Type B pancreatic cell (in vitro differentiated cells): ENCODE measurements at regions not wholly inside any gene's neighbourhood (a gene's known extent, or its start where the extent isn't known, plus 50 kb on each side); places are given as distances from the start of the nearest gene placed in this dataset.

Experiments
- DNase-seq: peaks from one replicate; pipeline ENCODE4 v3.0.0; 2021; ENCODE audit warnings: mixed read lengths; ENCODE audit not compliant: unreplicated experiment; ENCODE audit errors: extremely low spot score
- H3K27ac Mint-ChIP-seq: 2 replicates; pipeline ENCODE4 v1.8.0; 2021; ENCODE audit warnings: mild to moderate bottlenecking, mixed read lengths
- H3K27me3 Mint-ChIP-seq: 2 replicates; pipeline ENCODE4 v1.8.0; 2021; ENCODE audit warnings: mixed read lengths
- H3K36me3 Mint-ChIP-seq: 2 replicates; pipeline ENCODE4 v1.8.0; 2021; ENCODE audit warnings: mixed read lengths
- H3K4me1 Mint-ChIP-seq: one replicate; pipeline ENCODE4 v1.8.0; 2021; ENCODE audit warnings: mixed read lengths; ENCODE audit not compliant: unreplicated experiment
- H3K4me3 Mint-ChIP-seq: 2 replicates; pipeline ENCODE4 v1.8.0; 2021; ENCODE audit warnings: mild to moderate bottlenecking, mixed read lengths
- H3K9me3 Mint-ChIP-seq: 2 replicates; pipeline ENCODE4 v1.8.0; 2021; ENCODE audit warnings: mixed read lengths
- TF ChIP-seq, protein P1 (sequence below): fragments of 200-600 bp; sonication (generic); conservative IDR thresholded peaks from 2 replicates; pipeline ENCODE4 v1.5.0; 2021; ENCODE audit warnings: antibody characterized with exemption, mild to moderate bottlenecking

- TF ChIP-seq, protein P1, sequence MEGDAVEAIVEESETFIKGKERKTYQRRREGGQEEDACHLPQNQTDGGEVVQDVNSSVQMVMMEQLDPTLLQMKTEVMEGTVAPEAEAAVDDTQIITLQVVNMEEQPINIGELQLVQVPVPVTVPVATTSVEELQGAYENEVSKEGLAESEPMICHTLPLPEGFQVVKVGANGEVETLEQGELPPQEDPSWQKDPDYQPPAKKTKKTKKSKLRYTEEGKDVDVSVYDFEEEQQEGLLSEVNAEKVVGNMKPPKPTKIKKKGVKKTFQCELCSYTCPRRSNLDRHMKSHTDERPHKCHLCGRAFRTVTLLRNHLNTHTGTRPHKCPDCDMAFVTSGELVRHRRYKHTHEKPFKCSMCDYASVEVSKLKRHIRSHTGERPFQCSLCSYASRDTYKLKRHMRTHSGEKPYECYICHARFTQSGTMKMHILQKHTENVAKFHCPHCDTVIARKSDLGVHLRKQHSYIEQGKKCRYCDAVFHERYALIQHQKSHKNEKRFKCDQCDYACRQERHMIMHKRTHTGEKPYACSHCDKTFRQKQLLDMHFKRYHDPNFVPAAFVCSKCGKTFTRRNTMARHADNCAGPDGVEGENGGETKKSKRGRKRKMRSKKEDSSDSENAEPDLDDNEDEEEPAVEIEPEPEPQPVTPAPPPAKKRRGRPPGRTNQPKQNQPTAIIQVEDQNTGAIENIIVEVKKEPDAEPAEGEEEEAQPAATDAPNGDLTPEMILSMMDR = no peak
- H3K4me3 Mint-ChIP-seq = no peak overlapping the region
- no peaks in the 10 kb centered on the region for H3K27me3 Mint-ChIP-seq
- no peaks in the 10 kb centered on the region for H3K4me1 Mint-ChIP-seq
- H3K9me3 Mint-ChIP-seq = no peaks in the 10 kb centered on the region
- H3K36me3 Mint-ChIP-seq = no peaks in the 10 kb centered on the region
- H3K27ac Mint-ChIP-seq = no peak overlapping the region
- DNase-seq = no peak
Measured at GRCh38 chr3:101148001-101148400, 154.8 kb upstream of the ABI3BP start.

- Mint-ChIP-seq H3K27ac (no peak overlapping the region), H3K4me1 (no peaks in the 10 kb centered on the region), H3K9me3 (no peaks in the 10 kb centered on the region), H3K4me3 (no peak overlapping the region), H3K36me3 (no peaks in the 10 kb centered on the region), H3K27me3 (no peaks in the 10 kb centered on the region)
- DNase-seq = no peak
- TF ChIP-seq, protein P1 = no peak
Measured at GRCh38 chr3:101146946-101147345, 153.7 kb upstream of the ABI3BP start.

DNA sequence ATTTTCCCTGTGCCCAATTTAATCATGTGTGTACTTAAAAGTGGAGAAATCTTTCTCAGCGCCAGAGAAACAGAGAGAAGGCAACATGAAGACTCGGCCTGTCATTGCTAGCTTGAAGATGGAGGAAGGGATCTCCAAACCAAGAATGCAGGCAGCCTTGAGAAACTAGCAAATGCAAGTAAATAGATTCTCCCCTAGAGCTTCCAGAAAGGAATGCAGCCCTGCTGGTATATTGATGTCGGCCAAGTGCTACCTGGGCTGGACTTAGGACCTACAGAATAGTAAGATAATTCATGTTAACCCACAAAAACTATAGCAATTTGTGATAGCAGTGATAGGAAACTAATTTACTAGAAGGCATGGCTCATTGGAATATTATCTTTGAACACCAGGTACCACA lies 150.9 kb upstream of the ABI3BP start:
- Mint-ChIP-seq H3K4me3 (no peak overlapping the region), H3K36me3 (no peaks in the 10 kb centered on the region), H3K4me1 (no peaks in the 10 kb centered on the region), H3K27me3 (no peaks in the 10 kb centered on the region), H3K27ac (no peak overlapping the region), H3K9me3 (no peaks in the 10 kb centered on the region)
- TF ChIP-seq, protein P1 = no peak
- DNase-seq = no peak

- DNase-seq = no peak
- Mint-ChIP-seq H3K4me3 (no peak overlapping the region), H3K36me3 (no peaks in the 10 kb centered on the region), H3K4me1 (no peaks in the 10 kb centered on the region), H3K9me3 (no peaks in the 10 kb centered on the region), H3K27me3 (no peaks in the 10 kb centered on the region), H3K27ac (no peak overlapping the region)
- TF ChIP-seq, protein P1 = no peak
Measured at GRCh38 chr3:101143012-101143411, 149.8 kb upstream of the ABI3BP start.

GRCh38 chr3:101142160-101142559 lies 148.9 kb upstream of the ABI3BP start:
- TF ChIP-seq, protein P1 = no peak
- Mint-ChIP-seq H3K4me3 (no peak overlapping the region), H3K36me3 (no peaks in the 10 kb centered on the region), H3K9me3 (no peaks in the 10 kb centered on the region), H3K4me1 (no peaks in the 10 kb centered on the region), H3K27ac (no peak overlapping the region), H3K27me3 (no peaks in the 10 kb centered on the region)
- no peak for DNase-seq

DNA sequence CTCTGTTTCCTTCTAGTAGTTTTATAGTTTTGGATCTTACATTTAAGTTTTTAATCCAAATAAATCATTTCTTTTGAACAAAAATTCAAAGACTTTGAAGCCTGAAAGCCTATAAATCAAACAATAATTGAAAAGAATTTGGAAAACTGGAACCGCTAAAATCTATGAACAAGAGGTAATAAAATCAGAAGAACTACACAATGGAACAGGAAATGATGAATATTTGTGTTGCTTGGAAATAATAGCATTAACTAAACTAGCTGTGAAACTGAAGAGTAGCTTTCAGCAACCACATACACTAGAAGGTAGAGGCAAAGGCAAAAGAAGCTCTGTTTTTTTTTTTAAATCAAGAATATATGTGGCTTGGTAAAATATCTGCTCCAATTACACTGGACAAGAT lies 147.9 kb upstream of the ABI3BP start:
- Mint-ChIP-seq H3K9me3 (no peaks in the 10 kb centered on the region), H3K36me3 (no peaks in the 10 kb centered on the region)

More for the DNA sequence above, 147.9 kb upstream of the ABI3BP start:
- Mint-ChIP-seq H3K27me3 (no peaks in the 10 kb centered on the region), H3K4me1 (no peaks in the 10 kb centered on the region), H3K4me3 (no peak overlapping the region), H3K27ac (no peak overlapping the region)
- DNase-seq = no peak
- TF ChIP-seq, protein P1 = no peak
